ENCODE measurements at regions not wholly inside any gene's neighbourhood (a gene's known extent, or its start where the extent isn't known, plus 50 kb on each side); places are given as distances from the start of the nearest gene placed in this dataset.

DNA sequence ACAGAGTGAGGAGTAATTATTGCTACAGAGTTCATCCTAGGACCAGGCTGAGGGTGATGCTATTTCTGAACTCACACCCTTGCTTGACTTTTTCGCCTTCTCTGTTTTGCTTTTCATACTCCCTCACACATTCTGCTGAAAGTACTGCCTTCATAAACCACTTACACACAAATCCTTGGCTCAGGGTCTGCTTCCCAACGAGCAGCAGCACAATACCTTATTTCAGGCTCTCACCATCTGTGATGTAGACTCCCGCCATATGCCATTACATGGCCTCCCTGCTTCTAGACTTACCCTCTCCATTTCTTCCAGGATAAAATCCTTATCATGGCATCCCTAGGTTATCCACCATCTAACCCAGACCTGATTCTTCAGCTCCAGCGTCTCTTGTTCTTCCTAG, 321.3 kb upstream of the SPTLC3 start:
- Histone ChIP-seq H3K4me1 (ENCODE audit: control insufficient read depth, extremely low read depth, insufficient read depth, low read length) (no peaks in the 10 kb centered on the region), H3K9me3 (ENCODE audit: control insufficient read depth, low read depth, low read length) (no peaks in the 10 kb centered on the region), H3K27me3 (ENCODE audit: control insufficient read depth, extremely low read depth, insufficient read depth, low read length) (no peaks in the 10 kb centered on the region), H3K4me3 (ENCODE audit: control insufficient read depth in 2 of 3, extremely low read depth in 1 of 3, insufficient read depth in 2 of 3, low read depth in 1 of 3, low read length in 3 of 3) (no peak overlapping the region), H3K27ac (ENCODE audit: control insufficient read depth, insufficient read depth, low read length) (no peak overlapping the region), H3K79me2 (ENCODE audit: control insufficient read depth, insufficient read depth, low read length) (no peaks in the 10 kb centered on the region), H3K9me1 (ENCODE audit: control insufficient read depth, extremely low read depth, insufficient read depth, low read length) (no peaks in the 10 kb centered on the region), H3K4me2 (ENCODE audit: control insufficient read depth, extremely low read depth, insufficient read depth, low read depth, low read length) (no peak overlapping the region), H3K36me3 (ENCODE audit: control insufficient read depth in 2 of 2, extremely low read depth in 1 of 2, insufficient read depth in 2 of 2, low read length in 2 of 2) (no peaks in the 10 kb centered on the region), H3K9ac (ENCODE audit: control insufficient read depth, extremely low read depth, insufficient read depth, low read length) (no peak overlapping the region), H4K20me1 (ENCODE audit: control insufficient read depth, extremely low read depth, insufficient read depth, low read length) (no peaks in the 10 kb centered on the region), H2AFZ (ENCODE audit: control insufficient read depth, low read length) (no peak overlapping the region)
- DNase-seq (ENCODE audit: low read depth, low spot score) = no peak
- FAIRE-seq = no peak
- dilution Hi-C loops (cut with MboI; ENCODE audit: extremely low pct_ligation_motif_present, low sequenced_read_pairs) = loop anchor here (25.0 kb wide), 1 partner anchor 425 kb away; no protein-coding TSS in a partner anchor
- TF ChIP-seq EZH2 (IDR thresholded peaks at IDR 0.05; ENCODE audit: low read length) = no peak
- TF ChIP-seq CTCF (optimal IDR thresholded peaks at IDR 0.05 in 1 of 3, IDR thresholded peaks at IDR 0.05 in 1 of 3, conservative IDR thresholded peaks at IDR 0.05 in 1 of 3; ENCODE audit: extremely low read depth in 1 of 3, insufficient read depth in 2 of 3, low read length in 3 of 3) = no peak

- Histone ChIP-seq H2AFZ (ENCODE audit: control insufficient read depth, low read length) (no peak overlapping the region), H3K4me3 (ENCODE audit: control insufficient read depth in 2 of 3, extremely low read depth in 1 of 3, insufficient read depth in 2 of 3, low read depth in 1 of 3, low read length in 3 of 3) (no peak overlapping the region), H3K9me1 (ENCODE audit: control insufficient read depth, extremely low read depth, insufficient read depth, low read length) (no peaks in the 10 kb centered on the region), H3K27me3 (ENCODE audit: control insufficient read depth, extremely low read depth, insufficient read depth, low read length) (no peaks in the 10 kb centered on the region), H3K9ac (ENCODE audit: control insufficient read depth, extremely low read depth, insufficient read depth, low read length) (no peak overlapping the region), H3K4me2 (ENCODE audit: control insufficient read depth, extremely low read depth, insufficient read depth, low read depth, low read length) (no peak overlapping the region), H3K9me3 (ENCODE audit: control insufficient read depth, low read depth, low read length) (no peaks in the 10 kb centered on the region), H3K27ac (ENCODE audit: control insufficient read depth, insufficient read depth, low read length) (no peak overlapping the region), H3K79me2 (ENCODE audit: control insufficient read depth, insufficient read depth, low read length) (no peaks in the 10 kb centered on the region), H3K4me1 (ENCODE audit: control insufficient read depth, extremely low read depth, insufficient read depth, low read length) (no peaks in the 10 kb centered on the region), H3K36me3 (ENCODE audit: control insufficient read depth in 2 of 2, extremely low read depth in 1 of 2, insufficient read depth in 2 of 2, low read length in 2 of 2) (no peaks in the 10 kb centered on the region), H4K20me1 (ENCODE audit: control insufficient read depth, extremely low read depth, insufficient read depth, low read length) (no peaks in the 10 kb centered on the region)
- dilution Hi-C loops (cut with MboI; ENCODE audit: extremely low pct_ligation_motif_present, low sequenced_read_pairs) = loop anchor here (25.0 kb wide), 1 partner anchor 416 kb away; no protein-coding TSS in a partner anchor
- TF ChIP-seq CTCF (optimal IDR thresholded peaks at IDR 0.05 in 1 of 3, IDR thresholded peaks at IDR 0.05 in 1 of 3, conservative IDR thresholded peaks at IDR 0.05 in 1 of 3; ENCODE audit: extremely low read depth in 1 of 3, insufficient read depth in 2 of 3, low read length in 3 of 3) (no peak), EZH2 (IDR thresholded peaks at IDR 0.05; ENCODE audit: low read length) (no peak)
- FAIRE-seq (no peak), DNase-seq (ENCODE audit: low read depth, low spot score) (no peak)
Measured at GRCh38 chr20:12695937-12696336, 312.8 kb upstream of the SPTLC3 start.
